ENCODE measurements at regions not wholly inside any gene's neighbourhood (a gene's known extent, or its start where the extent isn't known, plus 50 kb on each side); places are given as distances from the start of the nearest gene placed in this dataset.

- Histone ChIP-seq H3K36me3 (ENCODE audit: control insufficient read depth, insufficient read depth, low read length) (no peaks in the 10 kb centered on the region), H2BK5ac (ENCODE audit: low read depth, low read length, poor library complexity, severe bottlenecking) (no peak overlapping the region), H3K9me1 (ENCODE audit: insufficient read depth, low read length) (no peaks in the 10 kb centered on the region), H4K91ac (ENCODE audit: insufficient read depth, low read depth, low read length) (no peak overlapping the region), H3K27me3 (ENCODE audit: control insufficient read depth, insufficient read depth, low read length) (no peaks in the 10 kb centered on the region), H3K27ac (ENCODE audit: insufficient read depth, low read length) (no peak overlapping the region), H3K4ac (ENCODE audit: low read depth, low read length) (no peak overlapping the region), H4K8ac (ENCODE audit: low read depth in 2 of 2, low read length in 2 of 2) (no peak overlapping the region), H3K79me1 (ENCODE audit: low read depth in 1 of 2, low read length in 2 of 2) (no peaks in the 10 kb centered on the region), H3K56ac (ENCODE audit: extremely low read depth, insufficient read depth, low read length) (no peak overlapping the region), H3K9ac (ENCODE audit: low read depth, low read length) (no peak overlapping the region), H4K5ac (ENCODE audit: low read depth, low read length) (no peak overlapping the region), H2BK15ac (ENCODE audit: low read depth, low read length) (no peak overlapping the region), H3K23ac (ENCODE audit: low read depth, low read length) (no peak overlapping the region), H3K4me2 (ENCODE audit: low read depth, low read length) (no peak overlapping the region), H3K18ac (ENCODE audit: low read depth, low read length) (no peak overlapping the region), H2AK9ac (replicated peaks; ENCODE audit: low read depth, low read length, poor library complexity) (no peak overlapping the region), H2BK20ac (ENCODE audit: low read depth, low read length) (no peak overlapping the region), H2AFZ (replicated peaks; ENCODE audit: low read length, poor library complexity) (no peak overlapping the region), H2AK5ac (ENCODE audit: low read depth, low read length) (no peak overlapping the region), H3K4me3 (ENCODE audit: insufficient read depth, low read depth, low read length) (no peak overlapping the region), H2BK120ac (ENCODE audit: low read depth, low read length) (no peak overlapping the region), H3K9me3 (ENCODE audit: control insufficient read depth, insufficient read depth, low read length) (no peaks in the 10 kb centered on the region), H4K20me1 (ENCODE audit: insufficient read depth, low read length) (no peaks in the 10 kb centered on the region), H3K4me1 (ENCODE audit: control insufficient read depth, insufficient read depth, low read length) (no peaks in the 10 kb centered on the region), H3K14ac (replicated peaks; ENCODE audit: low read depth, low read length) (no peak overlapping the region)
- dilution Hi-C loops (cut with HindIII; ENCODE audit: low sequenced_read_pairs, unreplicated experiment) (no loop called here), intact Hi-C loops (cut with micrococcal nuclease) (no loop called here), in situ Hi-C loops (cut with MboI; ENCODE audit: low sequenced_read_pairs) (no loop called here)
- TF ChIP-seq BHLHE40 (IDR thresholded peaks at IDR 0.05; ENCODE audit: low read depth, low read length), result no peak
- no peak for TF ChIP-seq MAZ (IDR thresholded peaks at IDR 0.05; ENCODE audit: borderline replicate concordance, low read depth, low read length)
- TF ChIP-seq CEBPB (IDR thresholded peaks at IDR 0.05; ENCODE audit: low read depth, low read length), result no peak
- TF ChIP-seq RCOR1 (IDR thresholded peaks at IDR 0.05; ENCODE audit: insufficient replicate concordance, low read length), result no peak
- TF ChIP-seq NFE2L2 (IDR thresholded peaks at IDR 0.05; ENCODE audit: low read depth, low read length), result no peak
- TF ChIP-seq POLR2A (IDR thresholded peaks at IDR 0.05; ENCODE audit: low read depth, low read length), result no peak
- TF ChIP-seq CTCF (conservative IDR thresholded peaks at IDR 0.05; ENCODE audit: low read depth, low read length), result no peak
- ATAC-seq (ENCODE audit: low read depth), result no peak
- ChIA-PET CTCF (no interaction called here), POLR2A (ENCODE audit: unreplicated experiment) (no interaction called here)
- no CpG with 5 or more reads among the region's 3 CpGs for WGBS, 2 experiments (ENCODE audit: extremely low coverage in 2 of 2, insufficient read length in 1 of 2)
- BruUV-seq (replicated peaks), result no TSS peak
- no peak for DNase-seq
These were observed 298.8 kb upstream of the PLSCR5 start for GRCh38 chr3:146903927-146904326.
